Panc1 (cell line): ENCODE measurements at regions not wholly inside any gene's neighbourhood (a gene's known extent, or its start where the extent isn't known, plus 50 kb on each side); places are given as distances from the start of the nearest gene placed in this dataset.

ENCODE experiments used
- ATAC-seq: fragments of 200-7000 bp; cut with Tn5 transposase; 2 replicates; pipeline ENCODE4 v1.9.1; 2020; ENCODE audit warnings: mild to moderate bottlenecking, moderate library complexity
- BruUV-seq: library from RNA; stranded (reverse); fragments of 400-500 nt; replicated peaks from 2 replicates; lab custom pipeline; 2021; lab: Mats Ljungman, UMichigan
- CTCF ChIA-PET: fragments of 300-600 bp; sonication (Branson Sonifier 250); formaldehyde crosslinking; loops from one replicate; lab custom pipeline; 2022; ENCODE audit warnings: antibody characterized with exemption; lab: Charles Lee
- POLR2A ChIA-PET: fragments of 300-600 bp; sonication (Branson Sonifier 250); formaldehyde crosslinking; loops from one replicate; lab custom pipeline; 2022; ENCODE audit warnings: antibody characterized with exemption; lab: Charles Lee
- DNase-seq: peaks from one replicate; pipeline ENCODE4 v3.0.0-alpha.2; 2010; ENCODE audit warnings: low read depth, low spot score
- H3K27ac ChIP-seq: 2 replicates; pipeline ENCODE4 v1.5.1; 2011; ENCODE audit warnings: mild to moderate bottlenecking, low read length, inconsistent platforms
- H3K27me3 ChIP-seq: fragments of 200-500 bp; sonication (Bioruptor generic); 2 replicates; pipeline ENCODE4 v1.6.0; 2014; ENCODE audit warnings: low read length, inconsistent platforms; ENCODE audit not compliant: control insufficient read depth, insufficient read depth
- H3K36me3 ChIP-seq: fragments of 200-500 bp; sonication (Bioruptor generic); 2 replicates; pipeline ENCODE4 v1.5.1; 2014; ENCODE audit warnings: inconsistent platforms, mild to moderate bottlenecking, low read length, moderate library complexity; ENCODE audit not compliant: control insufficient read depth, insufficient read depth
- H3K4me1 ChIP-seq: 2 replicates; pipeline ENCODE4 v1.5.1; 2011; ENCODE audit warnings: inconsistent platforms, mild to moderate bottlenecking, low read length, moderate library complexity; ENCODE audit not compliant: control insufficient read depth, insufficient read depth
- H3K4me3 ChIP-seq, 2 experiments: 2 replicates each; pipeline ENCODE4 v1.5.1; 2011 to 2012; ENCODE audit warnings: low read depth in 2 of 2, low read length in 2 of 2, mild to moderate bottlenecking in 2 of 2, inconsistent platforms in 1 of 2, moderate library complexity in 1 of 2
- H3K9me3 ChIP-seq: fragments of 200-500 bp; sonication (Bioruptor generic); 2 replicates; pipeline ENCODE4 v1.5.1; 2014; ENCODE audit warnings: low read depth, mild to moderate bottlenecking, inconsistent platforms, low read length, moderate library complexity; ENCODE audit not compliant: control insufficient read depth, insufficient read depth
- CTCF ChIP-seq: fragments of 450-650 bp; IDR thresholded peaks from 2 replicates; pipeline ENCODE4 v1.5.1; 2017; ENCODE audit warnings: mild to moderate bottlenecking
- POLR2AphosphoS5 ChIP-seq: IDR thresholded peaks from 2 replicates; pipeline ENCODE4 v1.6.1; 2012; ENCODE audit warnings: mild to moderate bottlenecking, low read depth, low read length, moderate library complexity
- REST ChIP-seq, 2 experiments: IDR thresholded peaks; 2 replicates each; pipeline ENCODE4 v1.6.1; 2011 to 2012; ENCODE audit warnings: low read depth in 2 of 2, control low read depth in 1 of 2, low read length in 1 of 2, mild to moderate bottlenecking in 1 of 2, moderate library complexity in 1 of 2; ENCODE audit not compliant: insufficient read depth in 1 of 2
- SIN3A ChIP-seq: IDR thresholded peaks from 2 replicates; pipeline ENCODE4 v1.6.1; 2012; ENCODE audit warnings: low read depth, mild to moderate bottlenecking, low read length, moderate library complexity, borderline replicate concordance; ENCODE audit not compliant: insufficient read depth
- TCF7L2 ChIP-seq: IDR thresholded peaks from 2 replicates; pipeline ENCODE4 v1.6.1; 2011; ENCODE audit warnings: mild to moderate bottlenecking, low read depth, low read length, inconsistent platforms
- in situ Hi-C: cut with HindIII; loops from 2 replicates; pipeline ENCODE4 v1.10.0; 2016; ENCODE audit warnings: low sequenced_read_pairs, low pct_unique_long_range_greater_than_20kb
- intact Hi-C: fragments of 100-400 bp; cut with micrococcal nuclease; formaldehyde crosslinking; loops from one replicate; pipeline ENCODE4 v1.10.0; 2022; ENCODE audit not compliant: unreplicated experiment

- CTCF ChIA-PET, result no interaction called here
- POLR2A ChIA-PET, result interaction anchor here (0.6 kb wide), 2 partner anchors 12 to 14 kb away, joined by 3 read pairs; no protein-coding TSS in a partner anchor
- DNase-seq, result no peak
- Histone ChIP-seq H3K4me1 (peaks cover 7% of the 10 kb centered on the region), H3K27me3 (no peaks in the 10 kb centered on the region), H3K36me3 (no peaks in the 10 kb centered on the region), H3K9me3 (no peaks in the 10 kb centered on the region), H3K4me3 (no peak overlapping the region), H3K27ac (no peak overlapping the region)
- no peak for ATAC-seq
- intact Hi-C loops (no loop called here), in situ Hi-C loops (no loop called here)
- BruUV-seq, result no TSS peak
- TF ChIP-seq CTCF (no peak), POLR2AphosphoS5 (no peak), SIN3A (no peak), REST (IDR thresholded peaks at IDR 0.05; ENCODE audit: insufficient read depth in 1 of 2, low read depth in 2 of 2, low read length in 1 of 2) (no peak), TCF7L2 (no peak)
Observed at GRCh38 chr13:99898421-99898820, 73.1 kb downstream of the ZIC5 start.

- H3K4me3 ChIP-seq, result no peak overlapping the region
- H3K4me1 ChIP-seq, result no peaks in the 10 kb centered on the region; the same call in 1 of the 2 replicates
- BruUV-seq, result no TSS peak
- in situ Hi-C loops, result no loop called here
- no peaks in the 10 kb centered on the region for H3K9me3 ChIP-seq
- no peak overlapping the region for H3K27ac ChIP-seq
- DNase-seq, result no peak
- H3K36me3 ChIP-seq, result no peaks in the 10 kb centered on the region
- POLR2A ChIA-PET, result no interaction called here
- ATAC-seq, result no peak
- CTCF ChIA-PET, result no interaction called here
- intact Hi-C loops, result no loop called here
- no peaks in the 10 kb centered on the region for H3K27me3 ChIP-seq
- TF ChIP-seq TCF7L2 (no peak), CTCF (no peak), POLR2AphosphoS5 (no peak), REST (IDR thresholded peaks at IDR 0.05; ENCODE audit: insufficient read depth in 1 of 2, low read depth in 2 of 2, low read length in 1 of 2) (no peak), SIN3A (no peak)
Observed at GRCh38 chr13:99897076-99897440, 74.5 kb downstream of the ZIC5 start.
